CD4-positive, alpha-beta T cell treated with Interleukin-15 for 1 hour (primary cell): ENCODE measurements at regions not wholly inside any gene's neighbourhood (a gene's known extent, or its start where the extent isn't known, plus 50 kb on each side); places are given as distances from the start of the nearest gene placed in this dataset.
A peak's percentile ranks its signal among the peaks of the same experiment; 100 is the strongest.
"Not testable (repeated sequence)": the region's sequence is repeated elsewhere in the genome, so short reads cannot be mapped to it uniquely, and the experiment has no call there.

Experiments used
- DNase-seq: peaks from one replicate; pipeline ENCODE4 v3.0.0-alpha.2; 2020

GRCh38 chr15:31221936-31222515, 104.6 kb upstream of the KLF13 start:
- no peak for DNase-seq

- DNase-seq = no peak
These were observed 103.8 kb upstream of the KLF13 start for GRCh38 chr15:31222773-31223341.

GRCh38 chr15:31223478-31224350, 102.9 kb upstream of the KLF13 start:
- no peak for DNase-seq

- DNase-seq = not testable (repeated sequence)
These were observed 102.0 kb upstream of the KLF13 start for GRCh38 chr15:31224661-31225060.

- DNase-seq = no peak
These were observed 101.2 kb upstream of the KLF13 start for GRCh38 chr15:31225356-31225955.

- DNase-seq = no peak
These were observed 100.6 kb upstream of the KLF13 start for GRCh38 chr15:31226021-31226420.

GRCh38 chr15:31227235-31227634, 99.4 kb upstream of the KLF13 start:
- no peak for DNase-seq

GRCh38 chr15:31228011-31228484, 98.6 kb upstream of the KLF13 start:
- DNase-seq = no peak

- DNase-seq = peak; percentile 24
These were observed 97.4 kb upstream of the KLF13 start for GRCh38 chr15:31228980-31229826.

- DNase-seq = peak; percentile 80
These were observed 95.8 kb upstream of the KLF13 start for GRCh38 chr15:31230630-31231485.

- DNase-seq = no peak
These were observed 91.8 kb upstream of the KLF13 start for GRCh38 chr15:31234815-31235214.

- no peak for DNase-seq
These were observed 91.1 kb upstream of the KLF13 start for GRCh38 chr15:31235311-31236183.

- no peak for DNase-seq
These were observed 90.2 kb upstream of the KLF13 start for GRCh38 chr15:31236184-31237042.

GRCh38 chr15:31237043-31237324, 89.7 kb upstream of the KLF13 start:
- no peak for DNase-seq

- DNase-seq = no peak
These were observed 87.7 kb upstream of the KLF13 start for GRCh38 chr15:31238906-31239305.

GRCh38 chr15:31239409-31239808, 87.2 kb upstream of the KLF13 start:
- DNase-seq = no peak

- no peak for DNase-seq
These were observed 84.6 kb upstream of the KLF13 start for GRCh38 chr15:31241888-31242522.

- DNase-seq = no peak
These were observed 82.7 kb upstream of the KLF13 start for GRCh38 chr15:31243895-31244294.

- DNase-seq = no peak
These were observed 81.4 kb upstream of the KLF13 start for GRCh38 chr15:31245135-31245689.
